Dedifferentiated amniotic fluid mesenchymal stem cell (primary cell): ENCODE measurements at regions not wholly inside any gene's neighbourhood (a gene's known extent, or its start where the extent isn't known, plus 50 kb on each side); places are given as distances from the start of the nearest gene placed in this dataset.

ENCODE experiments used
- DNase-seq: peaks from one replicate; pipeline ENCODE4 v3.0.0-alpha.2; 2016; ENCODE audit errors: extremely low spot score

DNA sequence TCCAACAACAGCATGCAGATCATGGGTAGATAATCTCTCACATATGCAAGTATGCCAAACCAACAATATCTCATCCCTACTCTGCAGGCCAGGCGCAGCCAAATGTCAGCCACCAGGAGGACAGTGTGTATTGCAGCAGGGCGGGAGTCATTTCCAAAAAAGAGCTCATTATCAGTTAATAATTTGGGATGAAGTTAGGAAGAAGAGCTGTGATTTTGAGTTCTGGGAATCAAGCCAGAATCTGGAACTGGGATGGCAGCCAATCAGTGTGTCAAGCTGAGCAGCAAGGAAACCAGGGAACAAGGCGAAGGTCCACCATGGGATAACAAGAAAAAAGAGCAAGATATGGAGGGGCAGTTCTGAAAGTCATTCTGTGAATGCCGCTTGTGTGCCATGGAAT, 88.2 kb upstream of the CAMK2D start:
- no peak for DNase-seq

DNA sequence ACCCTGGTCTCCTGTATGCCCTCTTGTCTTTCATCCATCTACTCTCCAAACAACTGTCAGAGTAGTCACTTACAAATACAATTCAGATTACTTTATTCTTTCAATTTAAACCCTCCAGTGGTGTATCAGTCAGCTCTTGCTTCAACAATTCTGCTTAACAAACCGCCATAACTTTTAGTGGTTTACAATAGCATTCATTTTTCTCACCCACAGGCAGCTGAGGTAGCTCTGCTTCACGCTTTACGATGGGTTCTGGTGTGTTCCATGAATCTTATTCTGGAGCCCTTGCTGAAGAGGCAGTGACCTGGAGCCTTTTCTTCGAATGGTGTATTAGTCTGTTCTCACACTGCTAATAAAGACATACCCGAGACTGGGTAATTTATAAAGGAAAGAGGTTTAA, 86.2 kb upstream of the CAMK2D start:
- no peak for DNase-seq

DNA sequence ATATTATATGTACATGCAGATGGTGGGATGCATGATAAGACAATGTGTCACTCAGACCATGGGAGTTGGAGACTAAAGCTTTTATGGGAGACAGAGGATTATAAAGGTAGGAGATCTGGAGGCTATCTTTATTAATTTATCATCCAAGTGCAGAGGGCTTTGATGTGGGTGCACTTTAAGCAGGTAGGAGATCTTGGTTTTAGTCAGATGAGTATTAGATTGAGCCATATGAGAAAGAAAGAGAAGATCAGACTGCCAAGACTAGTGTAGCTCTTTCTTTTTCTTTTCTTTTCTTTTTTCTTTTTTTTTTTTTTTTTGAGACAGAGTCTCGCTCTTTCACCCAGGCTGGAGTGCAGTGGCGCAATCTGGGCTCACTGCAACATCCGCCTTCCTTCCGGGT, 84.9 kb upstream of the CAMK2D start:
- DNase-seq = no peak

DNA sequence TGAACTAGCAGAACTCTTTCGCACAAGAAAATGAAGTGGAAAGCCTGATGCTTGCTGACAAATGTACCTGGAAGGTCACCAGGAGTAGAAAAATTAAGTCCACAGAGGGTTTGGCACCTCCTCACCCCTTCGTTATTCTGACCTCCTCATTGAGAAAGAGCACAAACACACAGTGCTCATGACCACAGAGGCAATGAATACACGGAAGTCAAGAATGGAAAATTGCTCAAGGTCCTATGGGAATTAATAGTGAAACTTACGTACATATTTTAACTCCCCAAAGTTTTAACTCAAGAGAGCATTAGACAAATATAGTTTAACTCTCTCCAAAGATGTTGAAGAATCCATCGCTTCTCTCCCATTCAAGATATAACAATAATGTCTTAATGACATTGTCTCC, 83.6 kb upstream of the CAMK2D start:
- no peak for DNase-seq

DNA sequence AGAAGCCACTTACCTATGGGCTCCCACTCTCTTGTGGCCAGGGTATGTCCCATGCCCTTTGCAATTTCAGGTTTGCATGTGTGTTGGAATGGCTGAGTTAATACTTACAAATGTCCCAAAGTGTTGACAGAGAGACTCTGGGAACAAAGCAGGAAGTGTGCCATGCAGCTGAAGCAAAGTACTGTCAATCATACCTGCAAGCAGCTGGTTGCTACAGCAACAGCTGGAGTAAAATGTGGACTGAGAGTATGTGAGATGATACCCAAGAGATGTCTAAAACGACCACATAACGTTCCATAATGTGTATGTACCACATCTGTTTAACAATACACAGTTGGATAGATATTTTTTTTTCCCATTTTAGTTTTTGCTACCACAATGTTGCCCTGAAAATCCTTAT, 82.8 kb upstream of the CAMK2D start:
- no peak for DNase-seq

DNA sequence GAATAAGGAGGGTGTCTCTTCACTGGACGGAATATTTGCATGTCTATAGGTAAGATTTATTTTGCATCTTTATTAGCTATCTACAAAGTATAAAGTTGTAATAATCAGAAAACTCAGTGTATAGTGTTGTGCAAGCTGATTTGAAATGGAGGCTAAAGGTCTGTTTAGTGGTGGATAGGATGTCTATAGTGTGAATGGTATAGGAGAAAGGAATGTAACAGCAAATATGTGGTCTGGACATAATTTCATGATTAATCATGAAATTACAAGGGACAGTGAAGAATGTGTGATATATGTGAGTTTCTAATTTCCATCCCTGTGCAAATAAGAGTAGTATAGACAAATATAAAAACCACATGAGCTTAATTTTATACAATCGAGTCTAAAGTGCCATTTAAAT, 79.3 kb upstream of the CAMK2D start:
- DNase-seq = no peak

DNA sequence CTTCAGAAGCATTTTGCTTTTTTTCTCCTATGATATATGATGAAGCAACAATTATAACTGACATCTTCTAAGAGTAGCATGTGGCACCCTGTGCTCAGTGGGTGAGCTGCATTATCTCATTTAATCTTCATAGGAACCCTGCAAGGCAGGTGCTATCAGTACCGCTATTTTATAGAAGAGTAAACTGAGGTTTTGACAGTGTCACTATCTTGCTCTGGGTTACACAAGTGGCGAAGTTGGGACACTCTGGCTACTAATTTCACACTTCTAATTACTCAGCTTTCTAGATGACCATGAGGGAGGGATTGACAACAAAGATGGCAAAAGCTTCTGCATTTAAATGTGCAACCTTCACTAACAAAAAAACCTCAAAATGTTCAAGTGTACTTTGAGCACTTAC, 76.9 kb upstream of the CAMK2D start:
- no peak for DNase-seq

DNA sequence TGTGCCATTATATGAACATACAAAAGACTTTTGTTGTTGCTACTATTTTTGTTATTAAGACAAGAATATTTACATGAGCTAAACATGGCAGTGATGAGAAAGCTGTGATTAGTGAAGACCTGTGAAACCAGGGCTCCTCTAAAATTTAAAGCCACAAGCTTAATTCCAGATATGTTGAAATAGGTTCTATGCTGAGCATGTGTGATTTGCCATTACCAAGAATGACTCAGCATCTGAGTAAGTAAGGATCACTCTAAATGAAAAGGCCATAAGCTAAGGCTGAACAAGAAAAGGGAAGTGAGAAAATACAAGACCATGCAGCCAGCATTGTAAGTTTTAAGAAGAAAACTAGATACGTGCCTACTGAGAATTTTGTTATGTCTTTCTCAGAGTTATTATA, 75.9 kb upstream of the CAMK2D start:
- DNase-seq = peak; percentile 70

DNA sequence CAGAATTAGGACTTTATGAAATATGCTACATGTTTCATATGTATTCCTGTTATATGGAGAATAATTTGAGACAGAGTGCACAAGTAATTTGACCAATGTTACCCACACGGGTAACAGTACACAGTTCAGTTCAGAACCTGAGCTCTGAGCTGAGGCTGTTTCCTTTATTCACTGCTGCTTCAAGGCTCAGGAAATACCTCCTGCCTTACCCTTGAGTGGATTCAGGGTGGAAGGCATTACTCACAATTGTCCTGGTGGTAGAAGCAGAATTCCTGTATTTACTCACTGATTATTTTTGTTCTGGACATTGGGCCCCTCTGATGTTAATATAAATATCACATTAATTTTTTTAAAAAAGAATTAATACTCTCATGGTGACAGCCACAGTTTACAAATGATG, 73.5 kb upstream of the CAMK2D start:
- no peak for DNase-seq

DNA sequence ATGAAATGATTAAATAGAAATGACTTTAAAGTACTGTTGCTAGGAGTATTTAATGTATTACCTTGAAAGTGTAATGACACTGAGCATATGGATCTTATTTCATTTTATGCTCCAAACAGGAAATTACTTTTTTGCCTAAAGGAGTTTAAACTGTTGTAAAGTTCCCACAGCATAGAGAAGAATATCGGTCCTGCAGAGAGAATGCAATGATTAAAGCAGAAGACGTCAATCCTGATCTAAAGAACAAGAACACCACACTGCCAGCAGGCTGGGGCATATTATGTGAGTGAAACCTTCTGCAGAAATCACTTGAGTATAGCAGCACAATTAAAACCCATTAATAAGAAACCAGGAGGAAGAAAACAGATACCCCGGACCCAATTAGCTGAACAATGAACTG, 72.8 kb upstream of the CAMK2D start:
- no peak for DNase-seq

DNA sequence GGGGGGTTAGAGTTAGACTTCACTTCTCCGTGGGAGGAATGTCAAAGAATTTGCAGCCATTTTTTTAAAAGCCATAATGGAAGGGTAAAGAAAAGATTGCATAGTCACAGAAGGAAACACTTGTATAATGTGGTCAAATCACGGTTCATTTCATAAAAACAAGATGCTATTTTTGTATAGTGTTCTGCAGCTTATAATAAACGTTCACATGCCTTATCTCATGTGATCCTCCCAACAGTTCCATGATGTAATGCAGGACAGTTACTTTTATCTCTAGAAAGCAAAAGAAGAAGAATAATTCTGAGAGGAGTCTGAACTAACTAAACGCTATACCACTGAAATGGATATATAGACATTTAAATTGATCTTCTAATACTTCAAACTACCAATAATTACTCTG, 71.3 kb upstream of the CAMK2D start:
- no peak for DNase-seq

DNA sequence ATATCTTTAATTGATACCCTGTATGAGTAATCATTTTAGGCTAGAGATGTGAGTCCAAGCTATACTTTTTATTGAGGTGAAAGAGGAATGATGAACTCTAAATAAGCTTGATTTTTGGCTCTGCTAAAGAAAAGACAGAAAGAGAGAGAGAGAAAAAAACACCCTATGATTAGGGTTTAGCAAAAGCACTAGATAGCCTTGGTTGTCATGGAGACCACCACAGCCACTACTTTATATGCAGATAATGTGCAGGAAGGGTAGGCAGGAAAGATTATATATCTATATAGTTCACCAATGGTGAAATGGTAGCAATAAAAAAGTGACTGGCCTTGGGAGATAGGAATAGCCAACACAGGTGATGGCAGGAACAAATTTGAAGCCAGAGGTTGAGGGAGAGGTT, 69.9 kb upstream of the CAMK2D start:
- no peak for DNase-seq

DNA sequence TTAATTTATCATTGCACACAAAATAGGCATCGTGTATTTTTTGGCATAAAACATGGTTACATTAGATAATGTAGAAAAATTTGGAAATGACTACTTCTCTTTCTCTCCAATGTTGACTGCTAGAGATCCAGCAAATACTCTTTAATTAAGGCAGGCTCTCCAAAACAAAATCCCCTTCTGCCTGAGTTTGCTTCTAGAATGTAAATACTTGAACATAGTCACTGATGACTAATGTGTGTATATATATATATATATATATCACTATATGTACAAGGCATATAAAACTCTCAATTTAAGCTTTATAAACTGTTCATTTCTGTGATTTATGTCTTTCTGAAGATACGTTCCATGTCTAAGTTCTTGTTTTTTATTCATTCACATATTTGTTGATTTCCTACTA, 67.2 kb upstream of the CAMK2D start:
- no peak for DNase-seq

DNA sequence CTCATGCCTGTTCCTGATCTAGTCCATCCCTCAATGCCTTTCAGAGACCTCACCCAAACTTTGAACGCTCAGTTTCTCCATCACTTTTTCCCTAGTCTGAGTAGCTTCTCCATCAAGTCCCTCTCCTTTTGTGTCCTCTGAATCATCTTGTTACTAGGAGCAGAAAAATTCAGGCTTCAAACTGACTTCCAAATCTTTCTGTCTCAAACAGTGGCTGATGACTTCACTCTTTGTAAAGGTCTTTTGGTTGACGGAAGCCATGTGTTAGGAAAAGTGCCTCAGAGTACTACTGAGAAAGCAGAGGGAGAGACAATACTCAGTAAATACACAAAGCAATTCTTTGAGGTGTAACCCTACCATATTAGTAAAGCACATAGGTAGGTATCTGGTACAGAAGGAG, 65.7 kb upstream of the CAMK2D start:
- DNase-seq = peak; percentile 34

DNA sequence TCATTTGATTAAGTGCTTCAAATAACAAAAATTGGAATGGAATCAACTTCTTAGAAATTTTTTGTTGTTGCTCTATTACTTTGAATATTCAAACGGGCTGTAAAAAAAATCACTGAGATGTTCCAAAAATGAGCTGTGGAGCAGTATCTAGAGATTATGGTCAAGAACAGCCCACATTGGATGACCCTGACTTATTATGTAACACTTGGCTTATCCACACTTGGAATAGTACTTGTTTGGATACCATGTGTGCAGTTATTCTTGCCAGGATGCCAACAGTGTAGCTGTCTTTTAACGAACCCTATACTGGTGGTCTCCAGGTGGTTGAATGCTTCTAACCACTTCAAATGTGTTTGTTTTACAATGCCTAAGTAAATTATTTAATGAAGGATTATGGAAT, 64.9 kb upstream of the CAMK2D start:
- no peak for DNase-seq

DNA sequence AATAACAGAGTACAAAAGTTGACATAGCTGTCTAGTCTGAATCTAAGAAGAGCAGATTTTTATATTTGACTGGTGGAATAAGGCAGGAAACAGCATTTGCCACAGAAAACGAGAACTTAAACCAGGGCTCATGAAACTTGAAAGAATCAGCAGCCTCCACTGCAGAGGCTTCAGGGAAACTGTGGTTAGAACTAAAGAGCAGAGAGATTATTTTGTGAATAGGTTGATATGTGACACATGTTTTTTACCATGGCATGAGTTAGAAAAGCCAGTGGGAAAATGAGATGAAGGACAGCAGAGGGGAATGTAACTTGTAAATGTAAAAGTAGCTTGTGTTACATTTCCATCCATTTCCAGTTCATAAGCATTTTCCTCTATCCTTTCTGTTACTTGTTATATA, 63.7 kb upstream of the CAMK2D start:
- no peak for DNase-seq

DNA sequence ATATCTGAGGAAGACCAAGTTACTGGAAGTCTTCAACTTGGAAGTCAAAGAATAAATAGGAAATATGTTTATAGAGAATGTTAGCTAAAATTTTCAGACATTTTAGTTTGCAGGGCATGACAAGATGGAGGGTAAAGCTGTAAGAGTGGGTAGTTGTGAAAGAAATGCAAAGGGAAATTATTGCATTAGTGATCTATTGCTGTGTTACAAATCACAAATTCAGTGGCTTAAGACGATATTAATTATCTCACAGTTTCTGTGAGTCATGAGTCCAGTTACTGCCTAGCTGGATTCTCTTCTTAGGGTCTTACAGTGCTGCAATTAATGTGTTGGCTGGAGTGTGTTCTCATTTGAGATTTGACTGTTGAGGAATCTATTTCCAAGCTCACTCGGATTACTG, 62.9 kb upstream of the CAMK2D start:
- no peak for DNase-seq

DNA sequence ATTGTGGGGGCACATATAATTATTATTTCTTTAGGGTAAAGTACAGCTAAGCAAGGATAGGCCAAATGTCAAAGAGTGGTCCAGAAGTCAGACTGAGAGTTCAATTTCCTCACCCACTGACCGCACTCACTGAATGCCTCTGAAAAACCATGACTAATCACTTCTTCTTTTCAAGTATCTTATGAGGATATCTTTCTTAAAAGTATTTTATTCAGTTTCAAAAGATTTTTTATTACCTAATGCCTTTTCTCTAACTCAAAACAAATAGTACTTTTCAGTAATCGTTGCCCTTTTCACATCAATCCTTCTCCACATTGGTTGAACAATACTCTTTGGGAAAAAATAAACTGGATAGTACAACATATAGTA, 61.7 kb upstream of the CAMK2D start:
- DNase-seq = no peak

DNA sequence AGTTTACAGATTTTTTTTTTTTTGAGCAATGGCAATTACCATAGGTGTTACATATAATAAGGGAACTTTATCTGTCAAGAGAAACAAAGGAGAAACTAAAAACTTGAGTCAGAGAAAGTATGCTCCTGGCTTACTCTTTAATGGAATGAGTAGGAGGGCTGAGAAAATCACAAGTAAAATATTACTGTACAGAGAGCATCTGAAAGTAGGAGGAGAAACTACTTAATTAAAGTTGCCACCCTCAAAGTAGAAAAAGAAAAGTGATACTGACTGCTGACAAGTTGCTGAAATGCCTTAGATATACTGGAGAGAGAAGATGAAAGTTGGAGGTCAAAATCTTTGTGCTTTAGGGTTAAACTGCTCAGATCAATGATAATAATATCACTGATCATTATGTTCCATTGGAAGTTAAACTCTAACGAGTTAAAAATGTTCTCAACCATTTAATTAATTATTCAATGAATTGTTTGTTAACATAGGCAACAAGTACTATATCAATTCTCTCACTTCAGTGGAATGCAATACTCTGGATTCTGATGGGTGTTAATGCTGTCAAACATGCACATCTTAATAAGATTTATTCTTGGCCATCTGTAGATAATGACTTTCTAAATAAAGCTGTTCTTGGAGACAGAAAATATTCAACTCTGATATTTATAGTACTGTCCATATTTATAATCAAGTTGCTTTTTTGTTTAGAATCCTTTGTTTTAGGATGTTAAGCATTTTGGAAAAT, 61.2 kb upstream of the CAMK2D start:
- DNase-seq = no peak

DNA sequence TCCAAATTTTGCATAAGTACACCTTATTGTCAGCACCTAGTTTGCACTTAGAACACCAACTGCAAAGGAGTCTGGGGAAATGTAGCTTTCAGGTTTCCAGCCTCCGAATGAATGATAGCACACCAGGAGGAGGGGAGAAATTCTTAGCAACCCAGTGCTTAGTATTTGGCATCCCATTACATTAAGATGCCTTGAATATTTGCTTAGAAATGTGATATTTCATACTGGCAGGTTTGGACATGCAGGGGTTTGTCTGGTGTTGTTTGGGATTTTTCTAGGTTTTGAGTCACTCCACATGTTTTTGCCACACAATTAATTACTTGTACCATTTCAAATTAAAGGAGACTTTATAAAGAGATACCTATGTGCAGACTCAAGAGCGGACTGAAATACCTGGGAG, 60.3 kb upstream of the CAMK2D start:
- no peak for DNase-seq

DNA sequence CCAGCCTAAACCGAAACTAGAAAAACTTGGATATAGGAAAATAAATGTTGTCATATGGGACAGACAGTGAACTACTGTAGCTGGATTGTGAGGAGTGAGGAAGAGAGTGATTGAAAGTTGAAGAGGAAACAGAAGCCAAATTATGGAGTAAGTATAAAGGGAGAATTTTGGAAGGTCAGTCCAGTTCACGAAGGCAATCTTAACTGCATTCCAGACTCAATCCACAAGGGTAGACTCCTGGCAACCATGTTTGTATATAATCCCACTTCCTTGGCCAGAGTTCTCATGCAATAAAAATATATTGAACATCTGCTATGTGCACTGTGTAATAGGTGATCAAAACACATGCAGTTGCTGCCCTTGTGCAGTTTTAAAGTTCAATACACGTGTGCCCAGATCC, 58.6 kb upstream of the CAMK2D start:
- no peak for DNase-seq

DNA sequence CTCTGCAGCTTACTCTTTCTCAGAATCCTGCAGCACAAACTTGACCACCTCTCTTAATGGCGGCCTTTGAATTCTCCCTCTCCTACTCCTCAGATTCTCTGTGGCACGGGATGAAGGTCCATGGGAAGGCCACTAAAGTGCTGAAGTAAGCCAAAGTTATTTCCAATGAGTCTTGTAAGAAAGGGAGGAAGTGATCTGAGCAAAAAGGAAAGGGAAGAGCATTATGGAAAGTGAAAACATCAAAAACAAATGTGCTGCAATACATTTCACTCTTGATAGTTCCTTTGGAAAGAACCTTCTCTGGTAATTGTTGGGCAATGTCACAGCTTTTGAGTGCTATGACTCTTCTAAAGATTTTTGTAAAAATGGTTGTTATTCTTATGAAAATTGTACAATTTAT, 54.3 kb upstream of the CAMK2D start:
- no peak for DNase-seq

DNA sequence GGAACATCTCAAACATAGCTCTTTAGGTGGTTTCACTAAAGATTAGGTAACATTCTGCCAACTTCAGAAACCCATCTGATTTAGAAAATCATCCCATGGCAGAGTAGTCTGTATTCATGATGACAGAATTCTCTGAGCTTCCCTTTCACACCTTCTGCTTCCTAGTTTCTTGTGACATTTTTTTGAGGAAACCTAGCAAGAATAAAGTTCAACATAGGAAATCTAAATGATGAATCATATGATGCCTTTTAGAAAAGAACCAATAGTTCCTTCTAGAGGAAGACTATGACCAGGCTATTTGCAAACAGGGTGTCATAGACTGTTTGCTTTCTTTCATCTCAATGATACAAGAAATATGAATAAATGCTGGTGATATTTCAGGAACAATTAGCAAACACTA, 49.8 kb upstream of the CAMK2D start:
- no peak for DNase-seq
